ENCODE measurements at regions not wholly inside any gene's neighbourhood (a gene's known extent, or its start where the extent isn't known, plus 50 kb on each side); places are given as distances from the start of the nearest gene placed in this dataset.

DNA sequence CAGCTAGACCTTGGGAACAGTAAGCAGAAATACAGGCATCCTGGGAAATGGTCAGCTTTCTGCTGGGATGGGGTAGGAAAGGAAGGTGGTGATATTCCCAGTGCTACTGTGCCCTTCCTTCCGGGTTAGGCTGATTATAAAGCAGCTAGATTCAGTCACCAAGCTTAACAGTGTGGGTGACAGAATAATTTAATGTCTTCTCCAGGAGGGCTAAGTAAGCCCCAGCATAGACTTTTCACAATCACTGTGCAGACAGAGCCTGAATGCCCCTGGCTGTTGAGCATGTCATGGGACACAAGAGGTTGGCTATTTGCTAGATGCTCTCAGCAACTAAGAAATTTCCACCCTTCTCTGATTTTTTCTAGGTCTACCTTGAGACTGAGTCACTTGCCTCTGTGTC lies 513.0 kb downstream of the TOX3 start:
- Mint-ChIP-seq H3K4me1 (no peaks in the 10 kb centered on the region), H3K27me3 (ENCODE audit: insufficient read depth, low read depth, poor library complexity) (peaks cover 2% of the 10 kb centered on the region), H3K9me3 (no peaks in the 10 kb centered on the region), H3K36me3 (ENCODE audit: low read depth) (no peaks in the 10 kb centered on the region), H3K27ac (no peak overlapping the region), H3K4me3 (no peak overlapping the region)
- H3K4me1 ChIP-seq (ENCODE audit: insufficient read depth): no peaks in the 10 kb centered on the region
- H3K27ac ChIP-seq (ENCODE audit: low read depth): no peak overlapping the region
- ATAC-seq: no peak
- DNase-seq (ENCODE audit: low spot score): no peak
- H3K4me2 ChIP-seq: no peak overlapping the region
- peaks cover 6% of the 10 kb centered on the region; the same call in 1 of the 2 replicates for H3K9me2 ChIP-seq (ENCODE audit: insufficient read depth)
- H3K4me3 ChIP-seq: no peak overlapping the region
- no peak overlapping the region for H2AFZ ChIP-seq
- H3K36me3 ChIP-seq (ENCODE audit: insufficient read depth): no peaks in the 10 kb centered on the region
- H3K79me2 ChIP-seq (replicated peaks; ENCODE audit: insufficient read depth): no peaks in the 10 kb centered on the region
- H3K27me3 ChIP-seq (ENCODE audit: insufficient read depth): no peaks in the 10 kb centered on the region
- no peak for TF ChIP-seq ZNF114 (CRISPR knock-in tag; IDR thresholded peaks at IDR 0.05)
- no peak for TF ChIP-seq JUNB (IDR thresholded peaks at IDR 0.05; ENCODE audit: unreplicated experiment)
- TF ChIP-seq EZH2phosphoT487 (IDR thresholded peaks at IDR 0.05; ENCODE audit: unreplicated experiment): no peak
- no peak for TF ChIP-seq CREB1 (CRISPR knock-in tag; IDR thresholded peaks at IDR 0.05; ENCODE audit: low read depth)
- no peak for TF ChIP-seq POLR2AphosphoS5 (IDR thresholded peaks at IDR 0.05; ENCODE audit: low read depth)
- TF ChIP-seq, protein P1, sequence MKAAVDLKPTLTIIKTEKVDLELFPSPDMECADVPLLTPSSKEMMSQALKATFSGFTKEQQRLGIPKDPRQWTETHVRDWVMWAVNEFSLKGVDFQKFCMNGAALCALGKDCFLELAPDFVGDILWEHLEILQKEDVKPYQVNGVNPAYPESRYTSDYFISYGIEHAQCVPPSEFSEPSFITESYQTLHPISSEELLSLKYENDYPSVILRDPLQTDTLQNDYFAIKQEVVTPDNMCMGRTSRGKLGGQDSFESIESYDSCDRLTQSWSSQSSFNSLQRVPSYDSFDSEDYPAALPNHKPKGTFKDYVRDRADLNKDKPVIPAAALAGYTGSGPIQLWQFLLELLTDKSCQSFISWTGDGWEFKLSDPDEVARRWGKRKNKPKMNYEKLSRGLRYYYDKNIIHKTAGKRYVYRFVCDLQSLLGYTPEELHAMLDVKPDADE (IDR thresholded peaks at IDR 0.05): no peak
- TF ChIP-seq EZH2 (IDR thresholded peaks at IDR 0.05; ENCODE audit: low read depth, unreplicated experiment): no peak
- no peak for TF ChIP-seq ZNF331 (CRISPR knock-in tag; IDR thresholded peaks at IDR 0.05; ENCODE audit: low read depth)
- TF ChIP-seq, protein P2, sequence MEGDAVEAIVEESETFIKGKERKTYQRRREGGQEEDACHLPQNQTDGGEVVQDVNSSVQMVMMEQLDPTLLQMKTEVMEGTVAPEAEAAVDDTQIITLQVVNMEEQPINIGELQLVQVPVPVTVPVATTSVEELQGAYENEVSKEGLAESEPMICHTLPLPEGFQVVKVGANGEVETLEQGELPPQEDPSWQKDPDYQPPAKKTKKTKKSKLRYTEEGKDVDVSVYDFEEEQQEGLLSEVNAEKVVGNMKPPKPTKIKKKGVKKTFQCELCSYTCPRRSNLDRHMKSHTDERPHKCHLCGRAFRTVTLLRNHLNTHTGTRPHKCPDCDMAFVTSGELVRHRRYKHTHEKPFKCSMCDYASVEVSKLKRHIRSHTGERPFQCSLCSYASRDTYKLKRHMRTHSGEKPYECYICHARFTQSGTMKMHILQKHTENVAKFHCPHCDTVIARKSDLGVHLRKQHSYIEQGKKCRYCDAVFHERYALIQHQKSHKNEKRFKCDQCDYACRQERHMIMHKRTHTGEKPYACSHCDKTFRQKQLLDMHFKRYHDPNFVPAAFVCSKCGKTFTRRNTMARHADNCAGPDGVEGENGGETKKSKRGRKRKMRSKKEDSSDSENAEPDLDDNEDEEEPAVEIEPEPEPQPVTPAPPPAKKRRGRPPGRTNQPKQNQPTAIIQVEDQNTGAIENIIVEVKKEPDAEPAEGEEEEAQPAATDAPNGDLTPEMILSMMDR (conservative IDR thresholded peaks at IDR 0.05; ENCODE audit: low read depth in 2 of 2): no peak
- TF ChIP-seq NANOG (IDR thresholded peaks at IDR 0.05; ENCODE audit: borderline replicate concordance): no peak
- no peaks in the 10 kb centered on the region for H4K20me1 ChIP-seq (replicated peaks; ENCODE audit: insufficient read depth)
- no peaks in the 10 kb centered on the region for H3F3A ChIP-seq (replicated peaks; ENCODE audit: low read depth)

DNA sequence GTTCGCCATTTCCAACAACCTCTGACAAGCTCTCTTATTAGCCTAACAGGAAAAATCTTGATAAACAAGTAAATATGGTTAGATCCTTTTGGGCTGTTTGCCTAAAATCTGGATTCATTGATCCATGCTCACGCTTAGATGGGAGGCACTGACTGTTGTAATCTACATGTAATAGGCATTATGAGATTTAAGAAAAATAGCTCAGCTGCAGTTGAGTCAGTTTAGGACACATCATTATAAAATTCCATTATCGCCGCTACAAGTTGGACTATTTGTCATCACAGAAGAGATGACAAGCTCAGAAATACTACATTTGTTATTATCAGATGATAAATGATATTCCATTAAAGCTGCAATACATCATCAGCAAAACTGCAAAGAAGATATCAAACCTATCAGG lies 524.0 kb downstream of the TOX3 start:
- TF ChIP-seq, protein P1 (IDR thresholded peaks at IDR 0.05): no peak
- TF ChIP-seq STAT1 (IDR thresholded peaks at IDR 0.05; ENCODE audit: unreplicated experiment): no peak
- Histone ChIP-seq H3K79me2 (replicated peaks; ENCODE audit: insufficient read depth) (no peaks in the 10 kb centered on the region), H3K36me3 (ENCODE audit: insufficient read depth) (no peaks in the 10 kb centered on the region), H3K4me2 (no peak overlapping the region), H3K4me3 (no peak overlapping the region), H3F3A (replicated peaks; ENCODE audit: low read depth) (no peaks in the 10 kb centered on the region), H3K4me1 (ENCODE audit: insufficient read depth) (no peaks in the 10 kb centered on the region), H3K27ac (ENCODE audit: low read depth) (no peak overlapping the region), H4K20me1 (replicated peaks; ENCODE audit: insufficient read depth) (no peaks in the 10 kb centered on the region), H3K27me3 (ENCODE audit: insufficient read depth) (no peaks in the 10 kb centered on the region), H2AFZ (no peak overlapping the region), H3K9me2 (ENCODE audit: insufficient read depth) (peaks cover 5% of the 10 kb centered on the region)
- no peak for DNase-seq (ENCODE audit: low spot score)
- no peaks in the 10 kb centered on the region for H3K36me3 Mint-ChIP-seq (ENCODE audit: low read depth)
- no peak for ATAC-seq
- H3K9me3 Mint-ChIP-seq: 0 out of 3 replicates have a peak, but pooled peaks cover 7% of the 10 kb centered on the region
- no peak overlapping the region for H3K27ac Mint-ChIP-seq
- peaks cover 3% of the 10 kb centered on the region for H3K27me3 Mint-ChIP-seq (ENCODE audit: insufficient read depth, low read depth, poor library complexity)
- H3K4me3 Mint-ChIP-seq: no peak overlapping the region
- H3K4me1 Mint-ChIP-seq: no peaks in the 10 kb centered on the region
